ENCODE measurements at regions not wholly inside any gene's neighbourhood (a gene's known extent, or its start where the extent isn't known, plus 50 kb on each side); places are given as distances from the start of the nearest gene placed in this dataset.

DNA sequence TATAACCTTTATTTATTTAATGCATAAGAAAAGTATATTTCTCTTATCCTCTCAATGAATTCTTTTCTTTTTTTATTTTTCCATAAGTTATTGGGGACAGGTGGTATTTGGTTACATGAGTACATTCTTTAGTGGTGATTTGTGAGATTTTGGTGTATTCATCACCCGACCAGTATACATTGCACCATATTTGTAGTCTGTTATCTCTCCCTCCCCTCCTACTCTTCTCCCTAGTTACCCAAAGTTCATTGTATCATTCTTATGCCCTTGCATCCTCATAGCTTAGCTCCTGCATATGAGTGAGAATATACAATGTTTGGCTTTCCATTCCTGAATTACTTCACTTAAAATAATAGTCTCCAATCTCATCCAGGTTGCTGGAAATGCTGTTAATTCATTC lies 1900.0 kb upstream of the SEL1L start:
- no peak for TF ChIP-seq EZH2 (IDR thresholded peaks at IDR 0.05)
- no peak for TF ChIP-seq POLR2AphosphoS5 (IDR thresholded peaks at IDR 0.05; ENCODE audit: borderline replicate concordance, low read depth, low read length)
